GM20000 (cell line): ENCODE measurements at regions not wholly inside any gene's neighbourhood (a gene's known extent, or its start where the extent isn't known, plus 50 kb on each side); places are given as distances from the start of the nearest gene placed in this dataset.

Source experiments
- DNase-seq: peaks from one replicate; pipeline ENCODE4 v3.0.0; 2012; ENCODE audit warnings: low spot score
- CTCF ChIP-seq: IDR thresholded peaks from 2 replicates; pipeline ENCODE4 v1.5.1; 2012; ENCODE audit warnings: mild to moderate bottlenecking, control low read depth; ENCODE audit errors: extremely low read depth, missing control alignments

- DNase-seq = no peak
- TF ChIP-seq CTCF = no peak
These were observed 271.4 kb upstream of the MAN1A1 start for GRCh38 chr6:119620846-119621555.

- no peak for DNase-seq
- TF ChIP-seq CTCF = no peak
These were observed 264.6 kb upstream of the MAN1A1 start for GRCh38 chr6:119614138-119614537.

GRCh38 chr6:119612911-119613381 lies 263.4 kb upstream of the MAN1A1 start:
- no peak for DNase-seq
- no peak for TF ChIP-seq CTCF

GRCh38 chr6:119612176-119612891 lies 262.8 kb upstream of the MAN1A1 start:
- TF ChIP-seq CTCF = no peak
- DNase-seq = no peak

- TF ChIP-seq CTCF = no peak
- DNase-seq = no peak
These were observed 261.2 kb upstream of the MAN1A1 start for GRCh38 chr6:119610754-119611153.

- no peak for TF ChIP-seq CTCF
- DNase-seq = no peak
These were observed 260.7 kb upstream of the MAN1A1 start for GRCh38 chr6:119610265-119610664.

GRCh38 chr6:119609865-119610264 lies 260.3 kb upstream of the MAN1A1 start:
- TF ChIP-seq CTCF = no peak
- DNase-seq = no peak
